Panc1 (cell line): ENCODE measurements at regions not wholly inside any gene's neighbourhood (a gene's known extent, or its start where the extent isn't known, plus 50 kb on each side); places are given as distances from the start of the nearest gene placed in this dataset.

ENCODE experiments used
- ATAC-seq: fragments of 200-7000 bp; cut with Tn5 transposase; 2 replicates; pipeline ENCODE4 v1.9.1; 2020; ENCODE audit warnings: mild to moderate bottlenecking, moderate library complexity
- BruUV-seq: library from RNA; stranded (reverse); fragments of 400-500 nt; replicated peaks from 2 replicates; lab custom pipeline; 2021; lab: Mats Ljungman, UMichigan
- CTCF ChIA-PET: fragments of 300-600 bp; sonication (Branson Sonifier 250); formaldehyde crosslinking; loops from one replicate; lab custom pipeline; 2022; ENCODE audit warnings: antibody characterized with exemption; lab: Charles Lee
- POLR2A ChIA-PET: fragments of 300-600 bp; sonication (Branson Sonifier 250); formaldehyde crosslinking; loops from one replicate; lab custom pipeline; 2022; ENCODE audit warnings: antibody characterized with exemption; lab: Charles Lee
- DNase-seq: peaks from one replicate; pipeline ENCODE4 v3.0.0-alpha.2; 2010; ENCODE audit warnings: low read depth, low spot score
- H3K27ac ChIP-seq: 2 replicates; pipeline ENCODE4 v1.5.1; 2011; ENCODE audit warnings: mild to moderate bottlenecking, low read length, inconsistent platforms
- H3K27me3 ChIP-seq: fragments of 200-500 bp; sonication (Bioruptor generic); 2 replicates; pipeline ENCODE4 v1.6.0; 2014; ENCODE audit warnings: low read length, inconsistent platforms; ENCODE audit not compliant: control insufficient read depth, insufficient read depth
- H3K36me3 ChIP-seq: fragments of 200-500 bp; sonication (Bioruptor generic); 2 replicates; pipeline ENCODE4 v1.5.1; 2014; ENCODE audit warnings: inconsistent platforms, mild to moderate bottlenecking, low read length, moderate library complexity; ENCODE audit not compliant: control insufficient read depth, insufficient read depth
- H3K4me1 ChIP-seq: 2 replicates; pipeline ENCODE4 v1.5.1; 2011; ENCODE audit warnings: inconsistent platforms, mild to moderate bottlenecking, low read length, moderate library complexity; ENCODE audit not compliant: control insufficient read depth, insufficient read depth
- H3K4me3 ChIP-seq, 2 experiments: 2 replicates each; pipeline ENCODE4 v1.5.1; 2011 to 2012; ENCODE audit warnings: low read depth in 2 of 2, low read length in 2 of 2, mild to moderate bottlenecking in 2 of 2, inconsistent platforms in 1 of 2, moderate library complexity in 1 of 2
- H3K9me3 ChIP-seq: fragments of 200-500 bp; sonication (Bioruptor generic); 2 replicates; pipeline ENCODE4 v1.5.1; 2014; ENCODE audit warnings: low read depth, mild to moderate bottlenecking, inconsistent platforms, low read length, moderate library complexity; ENCODE audit not compliant: control insufficient read depth, insufficient read depth
- CTCF ChIP-seq: fragments of 450-650 bp; IDR thresholded peaks from 2 replicates; pipeline ENCODE4 v1.5.1; 2017; ENCODE audit warnings: mild to moderate bottlenecking
- POLR2AphosphoS5 ChIP-seq: IDR thresholded peaks from 2 replicates; pipeline ENCODE4 v1.6.1; 2012; ENCODE audit warnings: mild to moderate bottlenecking, low read depth, low read length, moderate library complexity
- REST ChIP-seq, 2 experiments: IDR thresholded peaks; 2 replicates each; pipeline ENCODE4 v1.6.1; 2011 to 2012; ENCODE audit warnings: low read depth in 2 of 2, control low read depth in 1 of 2, low read length in 1 of 2, mild to moderate bottlenecking in 1 of 2, moderate library complexity in 1 of 2; ENCODE audit not compliant: insufficient read depth in 1 of 2
- SIN3A ChIP-seq: IDR thresholded peaks from 2 replicates; pipeline ENCODE4 v1.6.1; 2012; ENCODE audit warnings: low read depth, mild to moderate bottlenecking, low read length, moderate library complexity, borderline replicate concordance; ENCODE audit not compliant: insufficient read depth
- TCF7L2 ChIP-seq: IDR thresholded peaks from 2 replicates; pipeline ENCODE4 v1.6.1; 2011; ENCODE audit warnings: mild to moderate bottlenecking, low read depth, low read length, inconsistent platforms
- in situ Hi-C: cut with HindIII; loops from 2 replicates; pipeline ENCODE4 v1.10.0; 2016; ENCODE audit warnings: low sequenced_read_pairs, low pct_unique_long_range_greater_than_20kb
- intact Hi-C: fragments of 100-400 bp; cut with micrococcal nuclease; formaldehyde crosslinking; loops from one replicate; pipeline ENCODE4 v1.10.0; 2022; ENCODE audit not compliant: unreplicated experiment

GRCh38 chr2:175432793-175433192 is 251.3 kb upstream of the ATP5MC3 start:
- Histone ChIP-seq H3K9me3 (no peaks in the 10 kb centered on the region), H3K4me1 (no peaks in the 10 kb centered on the region), H3K4me3 (no peak overlapping the region), H3K27me3 (no peaks in the 10 kb centered on the region; the same call in 1 of the 2 replicates), H3K36me3 (no peaks in the 10 kb centered on the region), H3K27ac (no peak overlapping the region)
- intact Hi-C loops: no loop called here
- no TSS peak for BruUV-seq
- in situ Hi-C loops: no loop called here
- ChIA-PET CTCF (no interaction called here), POLR2A (no interaction called here)
- no peak for TF ChIP-seq REST (IDR thresholded peaks at IDR 0.05; ENCODE audit: insufficient read depth in 1 of 2, low read depth in 2 of 2, low read length in 1 of 2)
- no peak for TF ChIP-seq CTCF
- TF ChIP-seq SIN3A: no peak
- no peak for TF ChIP-seq TCF7L2
- no peak for TF ChIP-seq POLR2AphosphoS5
- DNase-seq (no peak), ATAC-seq (no peak)

GRCh38 chr2:175432021-175432420 is 250.5 kb upstream of the ATP5MC3 start:
- ChIA-PET CTCF (no interaction called here), POLR2A (no interaction called here)
- in situ Hi-C loops: no loop called here
- no peak overlapping the region for H3K4me3 ChIP-seq
- TF ChIP-seq CTCF (no peak), REST (IDR thresholded peaks at IDR 0.05; ENCODE audit: insufficient read depth in 1 of 2, low read depth in 2 of 2, low read length in 1 of 2) (no peak), TCF7L2 (no peak), POLR2AphosphoS5 (no peak), SIN3A (no peak)
- H3K27me3 ChIP-seq: no peaks in the 10 kb centered on the region; the same call in 1 of the 2 replicates
- no peak overlapping the region for H3K27ac ChIP-seq
- H3K9me3 ChIP-seq: no peaks in the 10 kb centered on the region
- no peaks in the 10 kb centered on the region for H3K36me3 ChIP-seq
- BruUV-seq: no TSS peak
- H3K4me1 ChIP-seq: no peaks in the 10 kb centered on the region
- ATAC-seq (no peak), DNase-seq (no peak)
- intact Hi-C loops: no loop called here
